ENCODE measurements at regions not wholly inside any gene's neighbourhood (a gene's known extent, or its start where the extent isn't known, plus 50 kb on each side); places are given as distances from the start of the nearest gene placed in this dataset.
A peak's percentile ranks its signal among the peaks of the same experiment; 100 is the strongest.
"Not testable (repeated sequence)": the region's sequence is repeated elsewhere in the genome, so short reads cannot be mapped to it uniquely, and the experiment has no call there.

- DNase-seq, result no peak
Observed at GRCh38 chr4:66229885-66230284, 559.6 kb upstream of the EPHA5 start.

- no peak for DNase-seq
Observed at GRCh38 chr4:66225539-66225938, 555.2 kb upstream of the EPHA5 start.

GRCh38 chr4:66223068-66223703 lies 552.9 kb upstream of the EPHA5 start:
- DNase-seq, result no peak

- no peak for DNase-seq
Observed at GRCh38 chr4:66219401-66219800, 549.1 kb upstream of the EPHA5 start.

- no peak for DNase-seq
Observed at GRCh38 chr4:66216252-66216651, 546.0 kb upstream of the EPHA5 start.

- no peak for DNase-seq
Observed at GRCh38 chr4:66212489-66212888, 542.2 kb upstream of the EPHA5 start.

- no peak for DNase-seq
Observed at GRCh38 chr4:66204534-66205247, 534.4 kb upstream of the EPHA5 start.

GRCh38 chr4:66202870-66203269 lies 532.6 kb upstream of the EPHA5 start:
- no peak for DNase-seq

GRCh38 chr4:66197451-66197850 lies 527.2 kb upstream of the EPHA5 start:
- no peak for DNase-seq

- DNase-seq, result no peak
Observed at GRCh38 chr4:66193487-66193886, 523.2 kb upstream of the EPHA5 start.

- DNase-seq, result no peak
Observed at GRCh38 chr4:66187175-66187720, 517.0 kb upstream of the EPHA5 start.

- DNase-seq, result no peak
Observed at GRCh38 chr4:66186095-66186494, 515.8 kb upstream of the EPHA5 start.

GRCh38 chr4:66182636-66183035 lies 512.3 kb upstream of the EPHA5 start:
- no peak for DNase-seq

- DNase-seq, result no peak
Observed at GRCh38 chr4:66178906-66179305, 508.6 kb upstream of the EPHA5 start.

- DNase-seq, result peak; percentile 4
Observed at GRCh38 chr4:66169341-66169740, 499.1 kb upstream of the EPHA5 start.

- DNase-seq, result no peak
Observed at GRCh38 chr4:66164869-66165268, 494.6 kb upstream of the EPHA5 start.

GRCh38 chr4:66160606-66161005 lies 490.3 kb upstream of the EPHA5 start:
- DNase-seq, result no peak

GRCh38 chr4:66157594-66157993 lies 487.3 kb upstream of the EPHA5 start:
- no peak for DNase-seq

GRCh38 chr4:66130042-66130441 lies 459.8 kb upstream of the EPHA5 start:
- no peak for DNase-seq

GRCh38 chr4:66123831-66124413 lies 453.6 kb upstream of the EPHA5 start:
- no peak for DNase-seq

- no peak for DNase-seq
Observed at GRCh38 chr4:66123190-66123589, 452.9 kb upstream of the EPHA5 start.

- not testable (repeated sequence) for DNase-seq
Observed at GRCh38 chr4:66115231-66115630, 444.9 kb upstream of the EPHA5 start.

- no peak for DNase-seq
Observed at GRCh38 chr4:66108898-66109297, 438.6 kb upstream of the EPHA5 start.

- DNase-seq, result no peak
Observed at GRCh38 chr4:66097218-66097617, 426.9 kb upstream of the EPHA5 start.

Measured in OCI-M1 (cell line).